ENCODE measurements at regions not wholly inside any gene's neighbourhood (a gene's known extent, or its start where the extent isn't known, plus 50 kb on each side); places are given as distances from the start of the nearest gene placed in this dataset.

DNA sequence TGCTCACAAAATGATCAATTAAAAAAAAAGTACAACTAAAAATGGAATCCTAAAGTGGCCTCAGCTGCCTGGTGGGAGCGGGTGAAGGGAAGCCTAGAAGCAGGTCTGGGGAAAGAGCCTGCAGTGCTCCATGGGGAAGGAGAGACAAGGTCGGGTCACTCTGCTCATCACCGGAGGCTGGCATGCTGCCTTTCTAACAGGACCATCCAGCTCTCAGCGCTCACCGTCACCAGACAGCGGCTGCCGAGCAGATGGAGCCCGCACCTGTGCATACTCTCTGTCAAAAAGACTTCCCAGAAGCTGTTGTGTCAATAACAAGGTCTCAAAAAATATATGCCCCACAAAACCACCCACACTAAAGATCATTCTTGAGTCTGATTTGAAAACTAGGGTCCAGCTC, 112.8 kb downstream of the BAMBI start:
- DNase-seq (ENCODE audit: low read depth in 1 of 2, low spot score in 1 of 2): no peak
- in situ Hi-C loops (cut with HindIII; ENCODE audit: low pct_unique_long_range_greater_than_20kb, low sequenced_read_pairs): no loop called here
- TF ChIP-seq JUND (IDR thresholded peaks at IDR 0.05; ENCODE audit: low read depth): no peak

DNA sequence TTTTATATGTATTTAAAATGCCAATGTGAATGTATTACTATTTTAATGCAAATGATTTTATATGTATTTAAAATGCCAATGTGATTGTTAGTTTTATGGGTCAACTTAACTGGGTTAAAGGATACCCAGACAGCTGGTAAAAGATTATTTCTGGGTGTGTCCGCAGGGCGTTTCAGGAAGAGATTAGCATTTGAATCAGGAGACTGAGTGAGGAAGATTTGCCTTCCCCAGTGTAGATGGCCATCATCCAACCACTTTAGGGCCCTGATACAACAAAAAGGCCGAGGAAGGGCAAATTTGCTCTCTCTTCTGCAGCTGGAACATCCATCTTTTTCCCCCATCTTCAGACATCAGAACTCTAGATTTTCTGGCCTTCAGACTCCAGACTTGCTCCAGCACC, 116.2 kb downstream of the BAMBI start:
- no peak for DNase-seq (ENCODE audit: low read depth in 1 of 2, low spot score in 1 of 2)
- in situ Hi-C loops (cut with HindIII; ENCODE audit: low pct_unique_long_range_greater_than_20kb, low sequenced_read_pairs): no loop called here

DNA sequence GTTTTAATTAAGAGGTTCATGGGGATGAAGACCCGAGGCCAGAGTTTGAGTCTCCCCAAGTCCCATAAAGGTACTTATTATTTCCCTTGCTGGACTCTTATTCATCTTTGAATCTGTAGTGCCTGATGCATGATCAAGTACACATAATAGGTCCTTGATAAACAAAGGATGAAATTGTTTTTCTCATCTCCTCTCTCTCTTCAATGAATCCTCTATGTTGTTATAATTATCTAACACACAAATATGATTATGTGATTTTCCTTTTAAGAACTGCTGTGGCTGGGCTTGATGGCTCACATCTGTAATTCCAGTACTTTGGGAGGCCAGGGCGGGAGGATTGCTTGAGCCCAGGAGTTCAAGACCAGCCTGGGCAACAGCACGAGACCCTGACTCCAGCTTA, 117.7 kb downstream of the BAMBI start:
- in situ Hi-C loops (cut with HindIII; ENCODE audit: low pct_unique_long_range_greater_than_20kb, low sequenced_read_pairs): no loop called here
- no peak for DNase-seq (ENCODE audit: low read depth in 1 of 2, low spot score in 1 of 2)
- TF ChIP-seq JUND (IDR thresholded peaks at IDR 0.05; ENCODE audit: low read depth): no peak

More for the DNA sequence above, 116.2 kb downstream of the BAMBI start:
- no peak for TF ChIP-seq JUND (IDR thresholded peaks at IDR 0.05; ENCODE audit: low read depth)

DNA sequence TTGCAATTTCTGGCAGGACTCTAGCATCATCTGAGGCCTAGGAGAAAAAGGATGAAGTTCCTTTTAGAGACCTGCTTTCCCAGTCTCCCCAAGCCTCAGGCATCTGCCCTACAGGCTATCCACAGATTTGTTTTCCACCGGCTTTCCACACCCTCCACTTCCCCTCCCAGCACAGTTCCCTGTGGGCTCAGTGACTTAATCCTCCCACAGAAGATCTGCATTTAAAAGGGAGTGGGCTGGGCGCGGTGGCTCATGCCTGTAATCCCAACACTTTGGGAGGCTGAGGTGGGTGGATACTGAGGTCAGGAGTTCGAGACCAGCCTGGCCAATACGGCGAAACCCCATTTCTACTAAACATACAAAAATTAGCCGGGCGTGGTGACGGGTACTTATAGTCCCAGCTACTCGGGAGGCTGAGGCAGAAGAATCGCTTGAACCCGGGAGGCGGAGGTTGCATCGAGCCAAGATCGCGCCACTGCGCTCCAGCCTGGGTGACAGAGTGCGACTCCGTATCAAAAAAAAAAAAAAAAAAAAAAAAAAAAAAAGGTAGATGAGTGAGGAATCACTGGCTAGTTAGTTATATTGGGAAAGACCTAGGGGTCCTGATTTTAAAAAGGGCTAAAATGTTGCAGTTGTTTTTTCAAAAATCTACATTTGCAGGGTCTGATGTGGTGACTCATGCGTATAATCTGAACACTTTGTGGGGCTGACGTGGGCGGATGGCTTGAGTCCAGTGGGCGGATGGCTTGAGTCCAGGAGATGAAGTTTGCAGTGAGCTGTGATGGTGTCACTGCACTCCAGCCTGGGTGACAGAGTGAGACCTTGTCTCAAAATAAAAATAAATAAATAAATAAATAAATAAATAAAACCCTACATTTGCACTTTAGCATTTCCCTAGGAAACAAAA, 119.5 kb downstream of the BAMBI start:
- no peak for DNase-seq (ENCODE audit: low read depth in 1 of 2, low spot score in 1 of 2)

DNA sequence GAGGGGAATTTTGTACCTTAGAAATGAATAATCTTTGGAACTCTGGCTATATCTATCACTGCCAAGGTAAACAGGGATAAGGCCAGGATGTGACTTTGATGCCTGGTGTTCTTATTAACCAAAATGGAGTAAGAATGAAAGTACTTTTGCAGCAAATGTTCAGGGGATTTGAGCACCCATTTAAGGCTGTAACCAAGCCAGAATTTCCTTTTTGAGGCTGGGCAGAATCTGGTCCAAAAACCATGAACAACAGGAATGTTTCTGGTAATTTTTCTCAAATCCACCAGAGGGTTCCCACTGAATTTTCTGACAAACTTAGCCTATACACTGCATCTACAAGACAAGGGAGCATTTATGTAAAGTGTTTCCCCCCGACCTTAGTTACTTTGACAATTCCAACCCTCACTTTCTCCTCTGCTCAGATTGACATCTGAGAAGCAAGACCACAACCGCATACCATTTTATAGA, 120.6 kb downstream of the BAMBI start:
- DNase-seq (ENCODE audit: low read depth in 1 of 2, low spot score in 1 of 2): peak in 1 of 2 experiments; percentile 54
- TF ChIP-seq JUND (IDR thresholded peaks at IDR 0.05; ENCODE audit: low read depth): no peak
- in situ Hi-C loops (cut with HindIII; ENCODE audit: low pct_unique_long_range_greater_than_20kb, low sequenced_read_pairs): no loop called here

More for the DNA sequence above, 119.5 kb downstream of the BAMBI start:
- no peak for TF ChIP-seq JUND (IDR thresholded peaks at IDR 0.05; ENCODE audit: low read depth)
- in situ Hi-C loops (cut with HindIII; ENCODE audit: low pct_unique_long_range_greater_than_20kb, low sequenced_read_pairs): no loop called here

DNA sequence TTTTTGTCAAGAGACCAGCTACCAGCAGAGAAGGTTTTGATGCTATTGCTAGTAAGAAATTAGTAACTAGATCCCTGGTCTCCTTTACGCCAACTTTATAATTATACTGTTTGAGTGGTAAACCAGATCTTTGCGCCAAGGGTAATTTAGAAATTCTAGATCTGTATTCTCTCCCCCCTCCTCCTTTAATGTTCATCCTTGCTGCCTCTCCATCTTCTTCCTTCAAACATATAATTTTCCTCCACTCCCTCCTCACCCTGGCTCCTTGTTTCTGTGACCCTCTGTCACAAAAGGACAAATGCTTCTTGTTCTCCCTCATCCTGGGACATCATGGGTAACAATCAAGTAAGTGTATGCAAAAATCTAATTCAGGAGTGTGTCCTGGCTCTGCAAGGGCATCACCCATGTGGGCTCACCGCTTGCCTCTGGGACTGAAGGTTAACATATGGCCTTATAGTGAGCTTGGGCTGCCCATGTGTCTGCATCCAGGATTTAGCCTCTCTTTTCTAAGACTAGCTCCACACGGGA, 121.2 kb downstream of the BAMBI start:
- in situ Hi-C loops (cut with HindIII; ENCODE audit: low pct_unique_long_range_greater_than_20kb, low sequenced_read_pairs): no loop called here
- no peak for DNase-seq (ENCODE audit: low read depth in 1 of 2, low spot score in 1 of 2)
- no peak for TF ChIP-seq JUND (IDR thresholded peaks at IDR 0.05; ENCODE audit: low read depth)

DNA sequence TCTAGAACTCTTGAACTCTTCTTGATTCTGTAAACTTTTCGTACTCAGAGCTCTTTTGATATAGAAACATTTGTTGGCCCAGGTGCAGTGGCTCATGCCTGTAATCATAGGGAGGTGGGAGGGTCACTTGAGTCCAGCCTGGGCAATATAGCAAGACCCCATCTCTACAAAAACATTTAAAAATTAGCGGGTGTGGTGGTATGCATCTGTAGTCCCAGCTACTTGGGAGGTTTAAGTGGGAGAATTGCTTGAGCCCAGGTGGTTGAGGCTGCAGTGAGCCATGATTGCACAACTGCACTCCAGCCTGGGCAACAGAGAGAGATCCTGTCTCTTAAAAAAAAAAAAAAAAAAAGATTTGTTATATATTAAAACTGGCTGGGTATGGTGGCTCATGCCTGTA, 121.6 kb downstream of the BAMBI start:
- in situ Hi-C loops (cut with HindIII; ENCODE audit: low pct_unique_long_range_greater_than_20kb, low sequenced_read_pairs): no loop called here
- DNase-seq (ENCODE audit: low read depth in 1 of 2, low spot score in 1 of 2): no peak
- no peak for TF ChIP-seq JUND (IDR thresholded peaks at IDR 0.05; ENCODE audit: low read depth)

DNA sequence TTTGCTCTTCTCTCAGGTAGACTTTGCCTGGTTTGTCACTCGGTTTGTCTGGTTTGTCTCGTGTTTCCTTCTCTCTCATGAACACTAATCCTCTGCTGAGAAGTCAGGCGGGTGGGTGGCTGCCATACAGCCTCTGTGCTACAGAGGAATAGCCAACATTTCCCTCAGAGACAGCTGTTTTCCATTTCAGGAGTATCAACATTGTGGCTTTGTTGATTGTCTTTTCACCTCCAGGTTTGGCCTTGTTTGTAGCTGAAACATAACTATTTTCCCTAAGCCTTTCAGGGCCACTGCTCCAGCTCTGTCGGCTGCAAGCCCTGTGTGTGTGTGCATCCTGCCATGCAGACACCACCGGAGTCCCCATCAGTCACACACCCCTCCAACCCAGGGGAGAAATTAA, 122.8 kb downstream of the BAMBI start:
- in situ Hi-C loops (cut with HindIII; ENCODE audit: low pct_unique_long_range_greater_than_20kb, low sequenced_read_pairs): no loop called here
- TF ChIP-seq JUND (IDR thresholded peaks at IDR 0.05; ENCODE audit: low read depth): no peak
- no peak for DNase-seq (ENCODE audit: low read depth in 1 of 2, low spot score in 1 of 2)

DNA sequence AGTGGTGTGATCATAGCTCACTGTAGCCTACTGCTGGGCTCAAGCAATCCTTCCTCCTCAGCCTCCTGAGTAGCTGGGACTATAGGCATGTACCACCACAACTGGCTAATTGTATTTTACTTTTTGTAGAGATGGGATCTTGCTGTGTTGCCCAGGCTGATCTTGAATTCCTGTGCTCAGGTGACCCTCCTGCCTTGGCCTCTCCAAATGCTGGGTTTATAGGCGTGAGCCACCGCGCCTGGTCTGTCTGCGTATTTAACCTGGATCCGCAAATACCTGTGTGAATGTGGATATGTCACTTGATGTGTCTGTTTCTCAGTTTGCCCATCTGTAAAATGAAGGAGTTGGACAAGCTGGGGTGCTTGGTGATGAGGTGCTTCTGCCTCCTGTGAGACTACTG, 123.9 kb downstream of the BAMBI start:
- in situ Hi-C loops (cut with HindIII; ENCODE audit: low pct_unique_long_range_greater_than_20kb, low sequenced_read_pairs): no loop called here
- no peak for DNase-seq (ENCODE audit: low read depth in 1 of 2, low spot score in 1 of 2)
- TF ChIP-seq JUND (IDR thresholded peaks at IDR 0.05; ENCODE audit: low read depth): no peak

DNA sequence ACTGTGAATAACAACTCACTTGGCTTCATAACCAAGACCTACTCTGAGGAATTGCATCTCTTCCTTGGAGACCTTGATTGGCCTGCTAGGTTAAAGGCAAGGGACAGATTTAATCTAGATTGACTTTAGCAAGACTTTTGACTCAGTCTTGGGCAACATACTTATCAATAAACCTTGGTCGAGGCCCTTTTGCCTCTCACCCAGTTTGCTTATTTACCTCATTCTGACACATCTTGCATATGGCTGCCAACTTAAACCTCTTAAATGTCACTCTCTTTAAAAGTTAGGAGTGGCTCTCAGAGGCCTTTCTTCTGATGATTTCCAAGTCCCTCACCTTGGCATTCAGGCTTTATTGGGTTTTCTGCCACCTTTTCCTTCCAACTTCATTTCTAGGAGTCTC, 124.5 kb downstream of the BAMBI start:
- in situ Hi-C loops (cut with HindIII; ENCODE audit: low pct_unique_long_range_greater_than_20kb, low sequenced_read_pairs): no loop called here
- no peak for TF ChIP-seq JUND (IDR thresholded peaks at IDR 0.05; ENCODE audit: low read depth)
- no peak for DNase-seq (ENCODE audit: low read depth in 1 of 2, low spot score in 1 of 2)

DNA sequence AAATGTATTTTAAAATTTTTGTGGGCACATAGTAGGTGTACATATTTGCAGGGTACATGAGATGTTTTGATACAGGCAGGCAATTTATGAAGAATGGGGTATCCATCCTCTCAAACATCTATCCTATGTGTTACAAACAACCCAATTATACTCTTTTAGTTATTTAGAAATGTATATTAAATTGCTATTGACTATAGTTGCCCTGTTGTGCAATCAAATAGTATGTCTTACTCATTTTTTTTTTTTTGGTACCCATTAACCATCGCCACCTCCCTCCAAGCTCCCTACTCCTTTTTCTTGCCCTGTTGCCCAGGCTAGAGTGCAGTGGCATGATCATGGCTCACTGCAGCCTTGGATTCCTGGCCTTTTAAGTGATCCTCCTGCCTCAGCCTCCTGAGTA, 128.1 kb downstream of the BAMBI start:
- TF ChIP-seq JUND (IDR thresholded peaks at IDR 0.05; ENCODE audit: low read depth): no peak
- no peak for DNase-seq (ENCODE audit: low read depth in 1 of 2, low spot score in 1 of 2)
- in situ Hi-C loops (cut with HindIII; ENCODE audit: low pct_unique_long_range_greater_than_20kb, low sequenced_read_pairs): no loop called here

DNA sequence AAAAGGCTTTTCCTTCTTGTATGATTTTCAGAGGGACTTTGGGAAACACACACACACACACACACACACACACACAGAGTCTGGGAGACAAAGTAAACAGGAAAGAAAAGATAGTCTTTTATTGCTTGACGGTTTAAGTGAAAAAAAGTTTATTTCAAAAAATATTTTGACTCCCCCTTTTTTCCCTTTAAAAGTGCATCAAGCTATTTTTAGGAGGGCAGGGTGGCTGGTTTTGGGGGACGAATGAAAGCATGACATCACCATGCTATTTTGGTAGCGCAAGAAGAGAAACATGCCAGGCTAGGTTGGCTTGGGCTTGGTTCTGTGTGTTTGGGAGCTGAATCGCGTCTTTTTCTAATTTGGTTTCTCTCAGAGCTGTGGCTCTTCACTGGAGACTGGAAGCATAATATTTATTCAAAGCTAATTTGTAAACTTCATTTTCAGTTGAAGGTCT, 129.2 kb downstream of the BAMBI start:
- no peak for TF ChIP-seq JUND (IDR thresholded peaks at IDR 0.05; ENCODE audit: low read depth)
- in situ Hi-C loops (cut with HindIII; ENCODE audit: low pct_unique_long_range_greater_than_20kb, low sequenced_read_pairs): no loop called here
- DNase-seq (ENCODE audit: low read depth in 1 of 2, low spot score in 1 of 2): no peak

DNA sequence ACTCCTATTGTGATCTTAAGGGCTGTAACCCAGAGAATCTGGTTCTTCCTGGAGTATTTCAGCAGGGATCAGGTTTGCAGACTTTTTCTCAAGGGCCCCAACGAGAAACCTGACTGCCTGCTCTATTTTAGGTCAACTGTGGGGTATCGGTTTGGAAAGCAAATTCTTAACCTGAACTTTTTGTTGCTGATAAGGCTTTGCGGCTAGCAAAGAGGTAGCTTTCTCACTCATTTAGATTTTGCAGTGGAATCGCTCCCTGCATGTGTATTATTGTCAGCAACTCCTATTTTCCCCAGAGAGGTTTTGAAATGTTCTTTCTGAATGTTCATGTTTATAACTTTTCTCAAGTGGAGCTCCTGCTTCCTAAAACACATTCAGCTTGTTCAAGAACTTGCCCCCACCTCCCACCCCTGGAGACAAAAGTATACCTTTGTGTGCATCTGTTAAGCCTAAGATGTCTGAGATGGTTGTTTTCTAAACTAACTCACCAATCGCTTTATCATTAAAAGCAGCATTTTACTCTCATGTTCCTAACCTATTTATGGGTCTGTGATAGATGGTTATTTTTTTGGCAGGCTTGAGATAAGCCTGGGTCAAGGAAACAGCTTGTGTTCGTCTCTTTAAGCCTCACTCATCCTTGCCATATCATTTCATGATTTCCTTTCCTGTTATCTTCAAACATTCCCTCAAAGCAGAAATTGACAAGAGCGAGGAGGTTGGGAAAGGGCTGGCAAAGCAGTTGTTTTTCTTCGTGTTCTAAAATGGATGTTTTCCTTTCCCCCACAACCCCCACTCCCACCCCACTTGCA, 129.8 kb downstream of the BAMBI start:
- in situ Hi-C loops (cut with HindIII; ENCODE audit: low pct_unique_long_range_greater_than_20kb, low sequenced_read_pairs): no loop called here
- no peak for TF ChIP-seq JUND (IDR thresholded peaks at IDR 0.05; ENCODE audit: low read depth)
- DNase-seq (ENCODE audit: low read depth in 1 of 2, low spot score in 1 of 2): no peak

All from T47D (cell line).